Posterior vena cava (tissue), 2 donors: ENCODE measurements at regions not wholly inside any gene's neighbourhood (a gene's known extent, or its start where the extent isn't known, plus 50 kb on each side); places are given as distances from the start of the nearest gene placed in this dataset.

Experiments used
- DNase-seq: peaks from one replicate; pipeline ENCODE4 v3.0.0-alpha.2; 2020; ENCODE audit warnings: low spot score
- intact Hi-C, 2 donors: fragments of 100-400 bp; cut with DNase I; formaldehyde crosslinking; loops; one replicate each; pipeline versions ENCODE4 v1.14.1 to v1.14.2; 2022 to 2023
- donor health status: DM: yes; HTN: yes; CAD: no.
- donor health status: DM: yes; HTN: yes; CAD: no.

DNA sequence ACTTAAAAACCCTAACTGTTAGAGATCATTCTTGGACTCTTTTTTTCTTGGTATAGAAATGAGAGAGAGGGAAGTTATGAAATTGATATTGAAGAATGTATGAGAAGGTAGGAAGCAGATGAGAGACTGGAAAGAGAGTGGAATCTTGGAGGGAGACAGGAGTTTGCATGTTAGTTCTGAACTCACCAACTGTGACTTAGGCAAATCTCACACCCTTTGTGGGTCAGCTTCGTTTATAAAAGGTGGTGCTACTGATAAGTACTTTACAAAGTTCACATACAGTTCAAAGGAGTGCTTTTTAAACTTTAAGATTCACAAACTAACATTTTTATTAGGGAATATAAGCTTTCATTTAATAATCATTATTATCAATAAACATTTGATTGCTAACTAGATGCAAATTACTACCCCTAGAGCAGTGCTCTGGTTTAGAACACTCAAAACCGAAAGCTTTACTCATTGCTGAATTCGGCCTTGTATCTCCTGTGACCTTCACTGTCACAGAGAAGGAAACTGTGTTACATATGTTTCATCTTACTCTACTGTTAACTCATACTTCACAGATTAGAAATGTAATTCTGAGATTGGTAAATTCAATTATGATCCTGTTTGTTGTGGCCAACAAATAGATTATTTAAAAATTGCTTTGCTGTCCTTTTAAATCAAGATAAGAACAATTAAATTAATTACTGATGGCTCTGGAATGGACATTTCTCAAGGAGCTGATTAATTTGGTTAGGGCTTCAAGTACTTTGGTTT, 143.2 kb downstream of the RMI1 start:
- intact Hi-C loops, result no loop called here
- no peak for DNase-seq

DNA sequence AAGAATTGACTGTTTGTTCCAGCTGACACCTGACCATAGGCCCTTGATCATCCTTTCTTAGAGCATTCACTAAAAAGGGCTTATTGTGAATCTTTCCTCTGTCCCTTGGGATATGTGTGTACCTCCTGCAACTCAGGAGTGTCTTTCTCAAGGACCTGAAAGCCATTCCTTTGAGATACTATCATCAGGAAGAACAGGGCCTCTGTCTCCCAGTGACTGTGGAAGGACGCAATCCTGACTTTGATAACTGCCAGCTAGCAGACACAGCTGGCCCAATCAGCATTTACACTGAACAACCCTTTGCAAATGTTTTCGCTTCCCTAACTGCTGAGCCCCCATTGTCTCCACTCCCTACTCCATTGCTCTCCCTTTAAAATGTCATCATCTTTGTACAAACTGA, 144.4 kb downstream of the RMI1 start:
- intact Hi-C loops, result no loop called here
- no peak for DNase-seq

DNA sequence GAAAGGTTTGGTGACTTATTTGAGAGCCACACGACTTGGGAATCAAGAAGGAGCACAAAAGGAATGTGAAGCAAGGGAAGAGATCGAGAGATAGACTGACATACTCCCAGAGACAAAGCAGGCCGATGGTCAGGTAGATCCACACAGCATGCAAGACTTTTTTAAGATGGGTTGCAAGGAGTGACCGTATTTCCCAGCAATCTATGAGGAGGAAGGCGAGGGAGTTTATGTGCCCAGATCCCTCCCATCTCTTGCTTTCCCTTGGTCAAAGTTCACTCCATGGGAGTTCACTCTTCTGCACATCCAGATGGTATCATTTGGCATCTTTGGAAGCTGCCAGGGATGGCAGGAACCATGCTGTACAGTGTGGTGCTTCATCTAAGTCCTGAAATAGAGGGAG, 148.9 kb downstream of the RMI1 start:
- no peak for DNase-seq
- intact Hi-C loops, result no loop called here

DNA sequence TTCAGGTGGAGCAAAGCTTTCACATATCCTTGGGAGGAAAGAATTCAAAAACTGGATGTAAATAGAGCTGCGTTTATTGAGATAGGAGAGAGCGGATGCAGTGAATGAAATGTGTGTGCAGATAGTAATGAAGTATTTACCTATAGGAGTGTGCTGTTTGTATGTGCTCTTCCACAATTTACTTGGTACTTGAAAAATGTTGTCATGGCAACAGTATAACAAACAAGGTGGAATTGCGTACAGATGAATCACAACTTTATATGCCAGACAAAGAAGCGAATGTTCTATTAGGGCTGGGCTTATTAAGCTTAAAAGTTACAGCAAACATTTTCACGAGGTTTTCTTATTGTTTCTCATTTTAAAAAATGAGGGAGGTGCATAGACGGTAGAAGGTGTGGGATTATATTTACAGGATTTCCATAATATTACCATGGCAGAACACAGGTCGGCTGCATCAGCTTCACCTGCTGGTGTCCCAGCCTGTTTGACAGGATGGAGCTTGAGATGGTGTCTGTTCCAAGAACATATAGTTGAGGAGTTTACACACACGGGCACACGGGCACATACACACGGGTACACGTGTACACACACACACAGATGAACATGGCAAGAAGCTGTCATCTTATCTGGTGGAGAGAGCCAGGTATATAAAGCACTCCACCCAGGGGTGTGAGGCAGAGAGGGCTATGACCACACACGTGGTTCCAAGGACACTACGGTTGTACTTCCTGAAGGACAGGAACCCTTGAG, 155.7 kb downstream of the RMI1 start:
- DNase-seq, result no peak
- intact Hi-C loops, result no loop called here

DNA sequence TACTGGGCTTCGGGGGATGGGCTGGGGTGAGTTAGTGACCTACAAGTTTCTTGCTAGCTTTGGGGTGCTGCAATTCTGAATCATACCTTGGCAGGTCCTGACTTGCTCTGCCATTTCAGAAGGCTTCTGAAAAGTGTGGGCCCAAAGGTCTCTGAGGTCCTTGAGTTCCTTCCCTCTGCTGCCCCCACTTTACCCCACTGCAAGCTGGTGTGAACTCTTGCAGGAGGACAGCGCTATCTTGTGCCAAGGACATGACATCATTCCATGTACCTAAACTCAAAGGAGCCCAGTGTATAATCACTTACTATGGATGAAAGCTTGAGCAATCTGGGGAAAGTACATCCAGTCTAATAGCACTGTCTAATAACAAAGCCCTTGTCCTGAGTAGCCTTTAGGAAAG, 157.4 kb downstream of the RMI1 start:
- DNase-seq, result no peak
- intact Hi-C loops, result no loop called here

DNA sequence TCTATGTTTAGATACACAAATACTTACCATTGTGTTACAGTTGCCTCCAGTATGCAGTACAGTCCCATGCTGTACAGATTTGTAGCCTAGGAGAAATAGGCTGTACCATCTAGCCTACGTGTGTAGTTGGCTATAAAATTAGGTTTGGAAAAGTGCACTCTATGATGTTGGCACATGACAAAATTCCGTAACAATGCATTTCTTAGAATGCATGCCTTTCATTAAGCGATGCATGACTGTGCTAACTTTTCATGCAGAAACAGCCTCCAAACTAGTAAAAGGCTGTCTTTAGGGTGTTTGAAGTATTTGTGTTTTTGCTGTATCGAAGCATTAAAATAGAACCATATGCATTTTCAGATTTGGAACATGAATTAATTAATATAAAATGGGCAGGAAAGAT, 157.9 kb downstream of the RMI1 start:
- intact Hi-C loops, result no loop called here

DNA sequence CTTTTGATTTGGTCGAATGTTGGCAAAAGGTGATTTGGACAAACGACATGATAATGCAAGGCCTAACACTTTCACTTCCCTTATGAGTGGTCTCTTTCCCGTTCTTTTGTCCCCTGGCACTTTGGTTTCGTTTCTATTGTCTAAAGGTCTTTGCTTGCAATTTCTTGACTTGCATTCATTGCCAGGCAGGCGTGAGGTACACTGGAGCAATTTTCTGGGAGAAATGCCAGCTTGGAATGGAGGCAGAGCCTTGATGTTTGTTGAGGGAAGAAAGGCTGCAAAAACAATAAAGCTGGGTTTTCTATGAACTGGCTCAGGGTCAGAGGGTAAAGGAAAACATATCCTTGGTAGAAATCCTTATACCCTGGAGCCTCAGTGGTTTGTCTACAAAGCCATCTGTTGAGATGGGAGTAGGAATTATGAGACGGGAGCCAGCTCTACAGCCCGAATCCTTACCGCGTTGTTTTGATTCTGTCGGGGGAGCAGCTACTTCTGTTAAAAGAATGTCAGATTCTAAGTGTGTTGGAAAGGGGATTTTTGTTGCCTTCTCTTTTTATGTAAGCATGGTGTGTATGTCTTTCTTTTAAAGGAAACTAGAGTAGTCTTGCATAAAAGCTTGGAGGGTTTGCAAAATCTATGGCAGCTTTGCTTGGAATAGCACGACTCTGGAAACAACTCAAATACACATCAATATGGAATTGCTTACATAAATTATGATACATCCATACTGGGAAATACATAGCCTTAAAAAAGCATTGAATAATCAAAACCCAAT, 158.9 kb downstream of the RMI1 start:
- intact Hi-C loops, result no loop called here
- DNase-seq, result no peak

More for the DNA sequence above, 157.9 kb downstream of the RMI1 start:
- DNase-seq, result no peak

DNA sequence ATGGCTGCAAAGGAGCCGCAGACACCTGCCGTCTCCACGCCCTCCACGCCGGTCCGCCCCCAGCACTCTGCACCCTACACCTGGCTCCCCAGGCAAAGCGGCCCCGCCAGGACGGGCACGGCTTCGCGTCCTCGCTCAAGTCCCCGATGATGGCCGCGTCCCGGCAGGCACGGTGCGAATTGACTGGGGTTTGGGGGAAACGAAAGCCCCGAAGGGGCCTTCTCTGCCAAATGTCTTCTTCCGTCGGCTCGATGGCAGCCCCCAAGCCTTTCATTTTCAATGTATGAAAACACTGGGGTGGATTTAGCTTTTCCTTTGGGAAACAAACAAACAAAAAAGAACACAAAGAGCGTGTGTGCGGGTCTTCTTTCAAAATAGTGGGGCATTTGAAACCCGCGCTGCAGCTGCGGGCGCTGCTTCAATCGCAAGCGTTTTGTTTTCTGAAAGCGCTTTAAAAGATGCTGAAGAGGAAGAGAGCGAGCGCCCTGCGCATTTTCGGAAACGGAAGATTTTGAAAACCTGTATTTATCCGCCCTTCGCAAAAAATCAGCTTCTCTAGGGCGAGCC, 160.0 kb downstream of the RMI1 start:
- no peak for DNase-seq
- intact Hi-C loops, result no loop called here

DNA sequence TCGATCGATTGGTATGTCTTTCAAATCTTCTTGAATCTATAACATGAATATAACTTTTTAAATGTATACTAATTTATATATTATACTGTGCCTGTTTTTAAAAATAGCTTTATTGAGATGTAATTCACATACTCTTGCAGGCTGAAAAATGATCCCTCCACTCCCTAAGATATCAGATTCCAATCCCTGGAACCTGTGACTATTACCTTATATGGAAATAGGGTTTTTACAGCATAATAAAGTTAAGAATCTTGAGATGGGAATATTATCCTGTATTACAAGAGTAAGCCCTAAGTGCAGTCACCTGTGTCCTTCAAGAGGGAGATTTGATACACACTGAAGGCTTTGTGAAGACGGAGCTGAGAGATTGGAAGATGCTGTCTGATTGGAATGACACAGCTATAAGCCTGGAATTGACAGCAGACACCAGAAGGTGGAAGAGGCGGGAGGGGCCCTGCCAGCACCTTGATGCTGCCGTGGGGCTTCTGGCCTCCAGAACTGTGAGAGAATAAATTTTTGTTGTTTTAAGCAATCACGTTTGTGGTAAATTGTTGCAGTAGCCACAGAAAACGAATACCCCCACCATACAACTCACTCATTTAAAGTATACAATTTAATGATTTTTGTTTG, 161.3 kb downstream of the RMI1 start:
- intact Hi-C loops, result no loop called here

DNA sequence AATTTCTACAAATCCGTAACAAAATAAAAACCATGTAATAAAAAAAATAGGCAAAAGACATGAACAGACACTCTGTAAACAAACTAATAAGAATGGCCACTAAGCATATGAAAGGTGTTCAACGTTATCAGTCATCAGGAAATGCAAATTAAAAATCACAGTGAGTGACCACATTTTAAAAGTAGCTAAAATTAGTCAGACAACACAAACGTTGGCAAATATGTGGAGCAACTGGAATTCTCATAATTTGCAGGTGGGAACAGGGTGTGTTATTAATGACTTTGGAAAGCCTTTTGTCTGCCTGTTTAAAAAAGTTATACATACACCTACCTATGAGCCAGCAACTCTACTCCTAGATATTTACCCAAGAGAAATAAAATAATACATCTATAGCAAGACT, 164.4 kb downstream of the RMI1 start:
- intact Hi-C loops, result no loop called here
- no peak for DNase-seq

More for the DNA sequence above, 161.3 kb downstream of the RMI1 start:
- no peak for DNase-seq

DNA sequence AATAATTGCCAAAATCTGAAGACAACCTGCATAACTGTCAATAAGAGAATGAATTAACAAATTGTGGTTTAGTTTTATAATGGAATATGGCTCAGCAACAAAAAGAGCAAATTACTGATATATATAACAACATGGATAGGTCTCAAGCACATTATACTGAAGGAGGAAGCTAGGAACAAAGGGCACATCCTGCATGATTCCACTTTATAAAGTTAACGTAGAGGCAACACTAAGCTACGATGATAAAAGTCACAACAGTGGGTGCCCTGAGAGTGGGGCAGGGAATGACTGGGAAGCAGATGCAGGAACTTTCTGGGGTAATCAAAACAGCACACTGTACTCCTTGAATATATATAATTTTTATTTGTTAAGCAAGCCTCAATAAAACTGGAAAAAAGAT, 165.2 kb downstream of the RMI1 start:
- intact Hi-C loops, result no loop called here
- DNase-seq, result no peak

DNA sequence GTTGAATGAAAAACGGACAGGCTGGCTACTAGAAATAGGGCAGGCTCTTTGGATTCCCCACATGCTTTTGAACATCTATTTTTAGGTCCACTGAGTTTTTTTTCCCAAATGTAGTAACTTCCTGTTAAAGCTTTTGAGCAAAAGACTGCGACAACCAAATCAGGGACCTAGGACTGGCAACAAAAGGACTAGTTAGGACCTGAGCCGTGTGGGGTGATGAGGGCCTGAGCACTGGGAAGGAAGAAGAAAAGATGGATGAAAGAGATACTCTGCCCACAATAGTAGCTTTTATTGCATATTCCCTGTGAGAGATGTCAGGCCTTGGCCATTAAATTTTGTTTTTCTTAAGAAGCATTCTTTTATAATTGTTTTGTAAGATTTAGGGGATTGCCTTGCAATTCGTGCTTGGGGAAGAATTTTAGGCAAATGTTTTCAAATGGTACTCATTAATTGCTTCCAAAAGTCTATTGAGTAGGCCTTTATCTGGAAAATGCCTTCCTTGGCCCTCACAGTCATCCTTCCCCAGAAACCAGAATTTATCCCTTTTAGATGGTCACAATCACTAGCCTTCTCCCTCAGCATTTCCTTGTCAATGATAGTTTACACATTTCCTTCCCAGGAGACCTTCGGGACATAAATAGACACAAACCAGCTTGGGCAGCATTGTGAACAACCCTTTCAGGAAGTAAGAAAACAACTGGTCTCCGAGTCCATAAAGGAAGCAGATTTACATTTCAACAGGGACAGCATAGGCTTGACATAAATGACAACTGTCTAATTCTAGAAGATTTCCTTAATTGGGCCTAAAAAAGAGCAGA, 166.5 kb downstream of the RMI1 start:
- intact Hi-C loops, result no loop called here
- no peak for DNase-seq

DNA sequence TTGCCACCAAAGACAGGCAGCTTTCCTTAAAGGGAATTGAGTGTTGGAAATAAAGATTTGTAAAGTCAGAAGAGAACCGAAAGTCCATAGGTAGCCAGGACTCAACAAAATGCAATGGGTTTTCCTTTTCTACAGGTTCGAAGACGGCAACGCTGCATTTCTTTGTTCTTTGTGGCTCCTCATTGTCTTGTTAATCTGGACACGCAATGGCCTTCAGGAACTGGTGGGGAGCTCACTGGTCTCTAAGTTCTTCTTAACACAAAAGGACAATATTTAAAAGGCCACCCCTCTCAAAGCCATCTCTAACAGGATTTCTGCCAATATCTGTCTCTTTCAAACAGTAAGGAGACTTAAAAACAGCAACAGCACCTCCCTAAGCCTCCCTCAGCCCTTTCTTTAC, 170.6 kb downstream of the RMI1 start:
- intact Hi-C loops, result no loop called here
- DNase-seq, result no peak

DNA sequence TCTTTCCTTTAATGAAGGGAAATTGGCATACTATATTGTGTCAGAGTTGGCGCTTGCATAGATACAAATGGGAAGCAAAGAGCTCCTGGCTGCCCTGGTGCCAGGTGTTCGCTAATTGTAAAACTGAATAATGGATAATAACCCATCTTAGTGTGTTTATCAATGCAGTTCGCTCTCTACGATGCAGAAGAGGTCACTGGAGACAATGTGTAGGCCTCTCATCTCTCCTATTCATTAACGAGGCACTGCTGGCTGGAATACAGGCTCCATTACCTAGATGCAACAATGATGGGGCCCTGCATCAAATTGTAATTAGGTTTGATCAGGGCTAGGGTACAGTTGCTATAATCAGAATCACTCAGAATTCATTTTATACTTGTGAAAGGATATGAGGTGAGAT, 171.0 kb downstream of the RMI1 start:
- intact Hi-C loops, result no loop called here
- DNase-seq, result no peak

DNA sequence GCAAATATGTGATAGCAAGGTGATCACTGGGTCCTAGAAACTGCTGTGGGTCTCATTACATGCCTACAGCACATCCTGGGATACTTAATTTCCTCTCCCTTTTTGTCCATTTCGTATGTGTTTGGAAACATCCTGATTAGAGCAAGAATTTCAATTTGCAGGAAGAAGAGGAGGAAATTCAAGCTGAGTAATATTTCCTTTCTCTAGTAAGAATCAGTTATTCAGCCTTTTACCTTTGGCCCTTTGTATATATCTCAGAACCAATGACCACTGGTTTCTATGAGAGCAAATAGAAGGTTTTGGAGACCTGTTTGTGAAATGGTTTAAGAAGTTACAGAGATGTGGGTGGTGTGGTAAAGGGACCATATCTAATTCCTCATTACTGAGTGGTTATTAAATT, 171.6 kb downstream of the RMI1 start:
- DNase-seq, result no peak
- intact Hi-C loops, result no loop called here

DNA sequence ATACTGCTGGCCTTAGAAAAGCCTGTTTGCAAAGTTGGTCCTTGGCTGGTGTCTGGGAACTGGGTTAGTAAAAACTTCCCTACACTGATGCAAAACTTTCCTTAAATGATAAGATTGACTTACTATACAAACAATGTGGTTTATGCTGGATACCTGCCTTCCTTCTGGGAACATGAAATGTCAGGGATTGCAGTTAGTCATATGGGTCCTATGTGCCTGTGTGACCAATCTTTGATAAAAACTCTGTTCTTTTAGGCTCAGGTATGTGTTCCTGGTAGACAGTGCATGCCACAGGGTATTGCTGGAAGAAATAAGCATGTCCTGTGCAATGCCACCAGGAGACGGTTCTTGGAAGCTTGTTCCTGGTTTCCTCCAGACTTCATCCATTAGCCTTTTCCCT, 173.3 kb downstream of the RMI1 start:
- intact Hi-C loops, result no loop called here
- no peak for DNase-seq

DNA sequence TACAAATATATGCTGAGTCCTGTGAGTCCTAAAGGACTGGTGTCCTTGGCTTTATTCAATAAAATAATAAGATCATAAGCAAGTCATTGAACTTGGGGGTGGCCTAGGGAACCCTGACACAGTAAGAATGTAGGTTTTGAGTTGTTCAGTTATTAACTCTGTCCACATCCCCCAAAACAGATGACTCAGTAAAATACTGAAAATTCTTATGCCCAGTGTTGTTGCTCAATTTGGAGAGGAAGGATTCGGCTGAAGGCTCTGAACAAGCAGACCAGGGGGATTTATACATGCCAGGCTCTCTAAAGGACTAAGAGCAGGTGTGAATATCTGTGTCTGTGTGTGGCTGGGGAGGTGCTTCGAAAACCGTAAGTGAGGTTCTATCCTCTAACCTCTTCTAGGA, 173.7 kb downstream of the RMI1 start:
- DNase-seq, result no peak
- intact Hi-C loops, result no loop called here

DNA sequence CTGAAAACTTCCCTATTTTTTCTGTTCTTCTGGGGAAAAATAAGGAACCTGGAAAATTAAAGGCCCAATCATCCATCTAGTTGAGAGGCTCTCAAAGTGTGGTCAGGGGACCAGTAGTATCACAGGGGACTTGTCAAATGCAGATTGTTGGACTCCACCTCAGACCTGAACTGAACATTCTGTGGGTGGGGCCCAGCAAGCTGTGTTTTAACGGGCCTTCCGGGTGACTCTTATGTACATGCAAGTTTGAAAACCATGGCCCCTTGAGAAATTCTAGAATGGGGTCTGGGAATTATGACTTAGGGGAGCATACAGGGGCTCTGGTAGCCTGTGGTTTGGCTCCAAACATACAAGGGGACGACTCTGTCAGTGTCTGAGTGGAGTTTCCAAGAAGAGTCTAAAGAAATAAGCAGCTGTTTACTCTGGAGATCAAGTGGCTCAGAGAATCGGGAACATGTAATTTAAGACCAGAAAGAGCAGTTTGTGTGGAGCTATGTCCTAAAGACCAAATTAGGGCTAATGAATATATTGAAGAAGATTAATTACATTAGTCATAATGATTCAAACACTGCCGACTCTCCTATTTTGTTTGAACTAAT, 177.4 kb downstream of the SLC28A3 start:
- DNase-seq, result no peak
- intact Hi-C loops, result no loop called here
